NCI-H1694 (cell line): ENCODE measurements at regions not wholly inside any gene's neighbourhood (a gene's known extent, or its start where the extent isn't known, plus 50 kb on each side); places are given as distances from the start of the nearest gene placed in this dataset.

Experiments
- DNase-seq: peaks from one replicate; lab custom pipeline; 2025; lab: John Stamatoyannopoulos, UW

DNA sequence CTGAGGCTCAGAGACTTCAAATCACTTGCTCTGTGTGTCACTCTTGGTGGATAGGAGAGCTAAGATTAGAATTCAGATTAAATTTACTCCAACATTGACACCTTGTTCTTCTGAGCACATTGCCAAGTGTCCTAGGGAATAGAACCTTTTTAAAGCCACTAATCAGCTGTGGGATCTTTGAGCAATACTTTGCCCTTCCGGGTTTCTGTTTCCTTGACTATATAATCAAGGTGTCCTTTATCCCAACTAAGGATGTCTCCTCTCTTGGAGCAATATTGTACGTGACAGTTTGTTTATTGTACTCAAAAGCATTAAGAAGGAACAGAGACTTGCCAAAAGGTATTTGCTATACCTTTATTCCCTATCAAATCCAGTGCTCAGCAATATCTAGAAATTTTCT is 170.9 kb upstream of the CADPS start:
- DNase-seq, result no peak

DNA sequence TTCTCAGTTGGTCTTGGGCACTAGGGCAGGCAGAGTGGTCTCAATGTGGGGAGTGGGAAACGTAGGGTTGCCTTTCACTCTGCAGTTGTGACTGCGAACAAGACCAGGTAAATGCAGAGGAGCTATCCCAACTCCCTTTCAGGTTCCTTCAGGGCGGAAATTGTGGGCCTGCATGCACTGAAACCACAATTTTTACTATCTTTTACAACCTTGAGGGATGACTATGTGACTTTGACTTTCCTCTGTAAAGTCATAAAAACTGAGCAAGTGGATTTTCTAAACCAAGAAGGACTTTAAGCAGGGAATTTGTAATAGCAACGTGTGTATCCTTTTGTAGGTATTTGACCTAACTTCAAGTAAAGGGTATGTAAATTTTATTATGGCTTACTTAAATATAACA is 171.4 kb upstream of the CADPS start:
- no peak for DNase-seq

DNA sequence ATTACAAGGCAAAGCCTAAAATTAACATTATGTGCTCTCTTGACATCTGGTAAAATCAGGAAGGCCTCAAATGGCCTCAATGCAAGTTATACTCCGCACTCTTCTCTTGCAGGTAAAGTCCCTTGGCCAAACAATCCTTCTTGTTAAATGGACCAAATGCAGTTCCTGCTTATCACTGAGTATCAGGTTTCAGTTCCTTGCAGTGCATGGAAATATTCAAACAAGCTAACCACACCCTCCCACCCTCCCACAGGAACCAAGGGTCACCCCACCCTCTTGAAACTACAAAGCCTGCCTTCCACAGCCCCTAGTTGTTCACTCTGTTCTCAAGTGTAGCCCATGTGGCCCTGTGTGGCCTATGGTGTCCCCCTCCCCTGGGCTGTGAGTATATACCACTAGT is 171.9 kb upstream of the CADPS start:
- DNase-seq, result no peak

DNA sequence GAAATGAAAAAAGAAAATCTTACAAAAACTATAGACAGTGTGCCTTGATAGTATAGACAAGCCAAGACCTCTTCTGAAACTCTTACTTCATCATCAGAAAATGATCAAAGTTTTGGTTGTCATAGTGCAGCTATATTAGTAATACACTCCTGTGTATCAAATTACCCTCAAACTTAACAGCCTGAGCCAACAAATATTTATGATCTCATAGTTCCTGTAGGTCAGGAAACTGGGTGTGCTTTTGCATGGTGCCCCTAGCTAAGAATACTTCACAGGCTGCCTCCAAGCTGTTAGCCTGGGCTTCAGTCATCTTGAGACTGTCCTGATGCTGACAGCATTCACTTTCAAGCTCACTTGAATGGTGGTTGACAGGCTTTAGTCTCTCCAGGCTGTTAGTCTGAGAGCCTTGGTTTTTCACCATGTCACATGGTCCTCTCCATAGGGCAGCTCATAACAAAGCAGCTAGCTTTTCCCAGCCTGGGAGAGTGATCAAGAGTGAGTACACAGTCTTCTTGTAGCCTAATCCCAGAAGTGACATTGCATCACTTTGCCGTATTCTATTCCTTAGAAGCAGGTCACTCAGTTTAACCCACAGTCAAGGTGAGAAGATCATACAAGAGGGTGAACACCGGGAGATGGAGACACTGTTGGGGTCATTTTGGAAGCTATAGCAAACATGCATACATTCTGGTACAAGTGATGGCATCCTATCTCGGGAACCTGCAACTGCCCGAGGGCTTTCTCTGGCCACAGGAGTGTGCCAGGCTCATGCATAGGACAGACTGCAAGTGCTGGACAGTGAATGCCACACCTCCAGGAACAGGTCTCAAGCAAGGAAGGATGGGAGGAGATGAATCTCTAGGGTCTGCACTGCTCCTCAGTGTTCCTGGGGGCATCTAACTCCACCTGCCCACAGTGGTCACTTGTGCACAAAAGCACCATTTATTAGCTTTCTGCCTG is 173.4 kb upstream of the CADPS start:
- no peak for DNase-seq

DNA sequence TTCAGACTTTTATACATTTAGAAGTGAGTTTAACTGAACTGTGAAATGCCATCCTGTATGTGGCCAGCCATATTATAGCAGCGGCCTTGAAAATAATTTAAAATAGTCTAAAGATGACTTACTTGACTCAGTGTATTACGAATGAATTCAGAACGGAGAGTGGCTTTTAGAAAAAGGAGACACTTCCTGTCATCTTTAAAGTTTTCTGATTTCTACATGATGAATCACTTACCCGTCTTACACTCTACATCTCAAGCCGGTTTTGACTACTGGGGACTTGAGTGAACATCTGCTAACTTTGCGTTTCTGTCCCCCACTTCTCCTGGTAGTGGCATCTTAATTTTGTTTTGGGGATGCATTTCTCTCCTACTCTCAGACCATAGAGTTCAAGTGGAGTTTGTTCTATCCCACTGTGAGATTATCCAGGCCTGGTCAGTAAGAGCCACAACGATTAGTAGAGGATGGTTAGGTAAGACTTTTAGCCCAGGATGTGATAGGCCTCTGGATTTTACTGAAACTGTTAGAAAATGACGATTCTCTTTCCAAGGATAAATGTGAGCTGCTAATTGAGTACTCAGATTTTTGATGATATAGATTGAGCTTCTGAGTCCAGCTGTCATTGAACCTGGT is 175.4 kb upstream of the CADPS start:
- DNase-seq, result no peak

DNA sequence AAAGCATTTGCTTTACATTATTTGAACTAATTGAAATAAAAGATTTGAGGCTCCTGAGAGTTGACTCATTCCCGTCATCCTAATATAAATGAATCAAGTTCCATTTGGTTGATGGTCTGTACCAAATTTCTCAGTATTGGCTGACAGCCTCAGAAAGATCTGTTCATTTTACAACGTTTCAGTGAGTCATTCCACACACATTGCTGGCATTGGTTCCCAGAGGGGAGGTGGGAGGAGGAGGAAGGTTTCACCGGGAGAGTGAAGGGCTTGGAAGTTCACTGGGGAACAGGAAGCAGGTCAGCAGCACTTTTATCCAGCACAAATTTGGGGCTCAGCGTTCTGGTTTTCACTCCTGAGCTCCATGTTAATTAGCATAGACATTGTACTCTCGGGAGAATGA is 176.7 kb upstream of the CADPS start:
- no peak for DNase-seq

DNA sequence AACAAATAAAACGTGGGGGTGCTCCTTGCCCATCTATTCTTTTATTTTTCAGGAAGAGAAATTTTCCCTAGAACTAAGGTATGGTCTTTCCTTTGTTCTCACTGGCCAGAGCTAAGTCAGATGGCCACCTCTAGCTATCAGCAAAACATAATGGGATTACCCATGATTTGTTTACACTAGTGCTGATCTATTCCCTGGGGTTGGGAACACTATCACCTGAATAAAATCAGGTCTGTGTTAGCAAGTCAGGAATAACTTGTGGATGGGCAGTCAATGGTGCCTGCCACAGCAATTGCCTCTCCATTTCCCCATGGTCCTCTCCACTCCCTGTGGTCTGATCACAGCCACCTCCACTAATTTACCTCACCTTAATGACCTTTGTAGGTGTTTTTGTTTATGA is 181.7 kb upstream of the CADPS start:
- DNase-seq, result no peak

DNA sequence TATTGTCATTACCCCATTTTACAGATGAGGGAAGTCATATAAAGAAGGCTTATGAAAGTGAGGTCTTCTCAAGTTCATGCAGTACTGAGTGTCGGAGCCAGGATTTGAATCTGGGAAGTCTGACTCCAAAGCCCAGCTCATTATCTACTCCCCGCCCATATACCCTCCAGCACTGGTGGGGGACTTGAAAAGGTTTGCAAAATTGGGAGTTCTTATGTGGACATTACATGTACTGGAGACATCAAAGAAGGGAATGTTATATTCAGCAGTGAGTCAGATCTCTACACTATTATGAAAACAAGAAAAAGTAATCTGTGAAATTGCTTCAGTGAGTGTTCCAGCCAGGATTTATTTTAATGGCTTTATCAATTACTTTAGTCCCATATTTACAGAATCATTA is 185.2 kb upstream of the CADPS start:
- DNase-seq, result no peak

DNA sequence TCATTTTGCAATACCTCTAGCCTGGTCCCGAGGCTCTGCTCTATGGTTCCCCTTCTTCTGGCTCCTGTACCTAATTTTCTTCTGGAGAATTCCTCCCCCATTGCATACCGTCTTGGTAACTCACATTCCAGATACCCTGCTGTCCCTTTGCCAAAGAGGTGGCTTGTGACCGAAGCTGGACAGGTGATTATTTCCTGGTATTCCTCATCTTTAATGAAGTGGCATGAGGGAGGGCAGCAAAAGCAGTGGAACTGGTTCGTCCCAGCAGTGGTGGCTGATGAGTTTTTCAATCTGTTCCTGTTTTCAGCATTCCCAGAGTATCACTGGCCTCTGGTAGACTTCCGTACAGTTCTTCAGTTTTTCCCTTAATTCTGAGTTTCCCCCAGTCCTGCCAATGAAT is 186.2 kb upstream of the CADPS start:
- DNase-seq, result no peak

DNA sequence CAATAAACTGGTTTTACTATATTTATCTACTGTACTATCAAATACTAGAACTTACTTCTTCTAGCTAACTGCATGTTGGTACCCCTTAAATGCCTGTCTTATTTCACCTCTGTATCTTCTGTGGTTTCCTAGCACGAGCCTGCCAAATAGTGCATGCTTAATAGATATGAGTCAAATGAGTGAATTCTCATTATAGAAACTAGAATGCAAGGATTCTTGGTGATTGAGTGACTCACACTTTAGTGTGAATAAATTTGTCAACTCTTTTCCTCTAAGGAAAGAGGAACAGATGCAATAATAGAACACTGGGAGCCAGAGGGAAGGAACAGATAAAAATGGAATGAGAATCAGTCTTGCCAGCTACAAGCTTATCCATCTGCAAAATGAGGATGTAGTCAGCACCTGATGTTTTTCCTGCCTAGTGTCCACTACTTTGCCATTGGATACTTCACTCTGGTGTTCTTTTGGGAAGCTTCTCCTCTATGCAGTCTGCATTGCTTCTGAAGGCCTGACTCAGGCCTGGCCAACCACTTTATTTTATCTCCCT is 189.1 kb upstream of the CADPS start:
- no peak for DNase-seq

DNA sequence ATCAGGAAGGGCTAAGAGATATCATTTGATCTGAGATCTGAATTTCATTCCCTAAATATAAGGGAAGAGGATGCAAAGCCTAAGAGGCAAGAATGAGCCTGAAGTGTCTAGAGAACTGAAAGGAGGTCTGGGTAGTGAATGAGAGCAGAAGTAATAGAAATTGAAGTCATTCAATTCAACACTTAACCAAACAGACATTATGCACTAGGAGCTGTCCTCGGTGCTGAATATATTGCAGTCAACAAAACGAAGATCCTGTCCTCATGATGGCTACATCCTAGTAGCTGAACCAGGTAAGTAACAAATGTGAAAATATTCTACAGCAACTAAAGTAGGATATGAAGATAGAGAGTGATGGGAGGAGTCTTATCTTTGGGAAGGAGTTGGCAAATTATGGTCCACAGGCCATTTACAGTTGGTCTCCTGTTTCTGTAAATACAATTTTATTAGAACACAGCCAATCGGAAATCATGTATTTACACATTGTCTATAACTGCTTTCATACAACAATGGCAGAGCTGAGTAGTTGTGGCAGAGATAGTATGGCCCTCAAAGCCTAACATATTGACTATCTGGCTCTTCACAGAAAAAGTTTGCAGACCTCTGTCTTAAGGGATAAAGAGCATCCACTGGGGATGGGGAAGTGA is 192.9 kb upstream of the CADPS start:
- no peak for DNase-seq

DNA sequence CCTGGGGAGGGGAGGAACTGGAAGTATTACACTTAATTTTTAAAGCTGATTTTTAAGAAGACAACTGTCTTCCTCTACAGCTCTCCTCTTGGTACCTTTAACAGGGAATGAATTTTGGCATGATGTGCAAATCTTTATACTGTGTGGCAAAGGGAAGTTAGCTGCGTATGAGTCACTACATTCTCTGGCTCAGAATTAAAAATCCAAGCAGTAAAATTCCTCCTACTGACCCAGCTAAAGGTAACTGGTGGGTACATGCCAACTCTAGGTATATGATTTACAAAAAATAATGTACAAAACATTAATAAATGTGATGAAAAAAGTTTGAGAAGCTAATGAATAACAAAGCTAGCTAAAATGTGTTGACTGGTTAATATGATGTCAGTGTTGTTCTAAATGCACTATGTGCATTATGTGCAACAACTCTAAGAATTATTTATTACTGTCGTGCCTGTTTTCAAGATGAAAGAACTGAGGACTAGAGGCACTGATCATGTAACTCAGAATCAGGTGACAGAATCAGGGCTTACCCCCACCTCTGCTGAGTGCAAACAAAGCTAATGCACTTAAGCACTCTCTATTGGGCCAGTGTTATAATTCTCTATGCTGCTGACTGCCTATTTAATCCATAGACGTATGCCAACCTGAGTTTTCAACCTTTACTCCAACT is 194.7 kb upstream of the CADPS start:
- DNase-seq, result no peak

DNA sequence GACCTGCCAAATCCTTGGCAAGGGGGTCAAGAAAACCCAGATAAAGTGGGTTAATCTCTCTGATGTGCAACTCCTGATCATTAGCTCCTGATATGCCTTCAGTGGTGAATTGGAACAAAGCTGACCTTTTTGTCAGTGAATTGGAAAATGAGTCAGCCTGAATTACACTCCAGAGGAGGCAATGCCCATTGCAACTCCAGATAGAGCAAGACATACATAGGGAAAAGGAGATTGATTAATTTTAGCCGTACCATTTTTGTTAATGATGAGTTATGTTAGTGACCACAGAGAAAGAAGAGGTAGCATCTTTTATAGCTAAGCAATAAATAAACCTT is 195.2 kb upstream of the CADPS start:
- DNase-seq, result no peak

DNA sequence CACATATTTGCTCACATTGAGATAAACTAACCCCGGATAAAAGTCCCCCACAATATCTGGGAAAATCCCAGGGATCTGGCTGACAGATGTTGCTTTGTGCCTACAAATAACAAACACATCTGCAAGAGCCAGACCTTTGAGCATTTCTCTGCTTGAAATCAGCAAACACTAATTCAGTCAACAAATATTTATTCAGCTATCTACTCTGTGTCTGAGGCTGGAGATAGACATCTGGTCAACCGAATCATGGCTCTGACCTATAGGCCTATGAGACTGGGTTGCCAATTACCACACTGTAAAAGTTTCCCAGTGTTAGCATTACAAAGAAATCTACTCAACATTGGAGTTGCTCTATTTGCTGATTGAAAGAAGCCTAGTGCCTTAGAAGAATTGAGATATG is 201.1 kb upstream of the CADPS start:
- no peak for DNase-seq

DNA sequence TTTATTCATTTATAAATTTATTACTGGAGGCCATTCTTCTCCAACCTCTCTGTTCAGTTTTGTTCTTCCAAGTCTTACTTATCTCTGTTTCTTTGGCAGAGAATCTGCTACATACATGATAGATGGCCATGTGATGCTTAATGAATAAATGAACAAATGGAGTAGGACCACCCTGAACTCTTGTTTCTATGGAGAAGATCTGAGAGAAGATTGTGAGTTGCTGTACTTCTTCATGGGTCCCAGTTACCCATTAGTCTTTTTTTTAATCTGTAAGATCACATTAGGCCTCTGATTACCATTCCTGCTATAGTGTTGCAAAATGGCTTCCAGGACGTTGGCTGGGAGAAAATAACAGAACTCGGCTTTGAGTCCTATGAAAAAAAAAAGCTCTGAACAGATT is 191.9 kb upstream of the SYNPR start:
- DNase-seq, result no peak

DNA sequence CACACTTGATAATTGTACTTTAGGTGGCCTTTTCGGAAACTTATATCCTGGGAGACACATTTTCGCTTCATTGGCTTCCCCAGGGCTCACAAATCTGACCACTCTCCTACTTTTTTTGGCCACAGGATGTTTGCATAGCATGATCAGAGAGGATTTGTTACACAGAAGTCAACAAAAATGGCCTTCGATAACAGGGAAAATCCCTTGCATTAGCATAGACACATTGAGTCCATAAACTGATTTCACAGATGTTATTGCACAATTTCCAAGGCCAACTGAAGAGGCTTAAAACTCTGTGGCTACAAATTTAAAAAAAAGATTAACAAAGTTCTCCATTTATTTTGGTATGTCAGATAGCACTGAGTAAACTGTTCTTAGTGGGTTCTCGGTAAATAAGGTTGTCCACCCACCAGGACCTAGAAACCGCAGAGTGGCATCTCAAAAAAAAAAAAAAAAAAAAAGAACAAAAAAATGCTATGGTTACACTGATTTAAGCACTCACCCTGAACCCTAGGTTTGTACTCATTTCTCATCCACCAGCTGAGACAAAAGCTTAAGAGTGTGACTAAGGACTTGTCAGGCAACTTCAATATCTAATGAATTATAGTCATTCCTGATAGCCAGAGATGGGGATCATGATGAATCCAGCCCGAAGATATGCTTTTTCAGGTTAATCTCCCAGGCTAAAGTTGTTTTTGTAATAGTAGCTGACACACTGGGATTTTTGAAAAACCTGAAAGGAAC is 188.9 kb upstream of the SYNPR start:
- DNase-seq, result no peak

DNA sequence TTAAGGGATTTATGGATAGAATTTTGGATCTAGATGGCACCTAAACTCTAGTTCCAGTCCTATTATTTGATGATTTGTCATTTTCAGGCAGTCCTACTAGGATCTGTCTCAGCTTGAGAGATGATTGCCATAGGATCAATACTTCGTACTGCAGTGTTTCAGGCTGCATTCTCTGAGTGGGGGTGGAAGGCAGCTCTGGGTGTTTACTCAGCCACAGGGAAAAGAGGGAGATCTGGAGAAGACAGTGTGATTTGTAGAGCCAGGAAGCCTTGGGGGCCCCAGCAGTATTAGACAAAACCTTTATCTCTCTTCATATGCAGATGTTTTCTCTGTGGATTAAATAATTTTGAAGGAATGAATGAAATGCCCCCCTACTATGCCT is 188.4 kb upstream of the SYNPR start:
- no peak for DNase-seq

DNA sequence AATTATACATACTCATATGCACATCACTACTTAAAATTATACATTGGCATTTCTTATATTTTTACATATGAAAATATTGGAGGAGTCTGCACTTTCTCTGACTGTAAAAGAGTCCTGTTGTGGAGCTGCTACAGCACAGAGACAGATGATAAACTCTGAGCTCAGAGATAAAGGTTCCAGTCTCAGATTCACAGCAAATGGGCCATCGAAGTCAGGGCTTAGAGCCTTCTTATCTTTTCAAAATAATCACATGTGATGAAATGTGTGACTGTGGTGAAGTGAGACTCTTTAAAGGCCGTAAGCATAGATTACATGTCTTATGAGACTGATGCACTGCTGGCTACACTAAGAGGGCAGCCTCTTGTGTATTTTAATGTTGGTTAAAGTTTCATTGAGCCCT is 187.5 kb upstream of the SYNPR start:
- DNase-seq, result no peak

DNA sequence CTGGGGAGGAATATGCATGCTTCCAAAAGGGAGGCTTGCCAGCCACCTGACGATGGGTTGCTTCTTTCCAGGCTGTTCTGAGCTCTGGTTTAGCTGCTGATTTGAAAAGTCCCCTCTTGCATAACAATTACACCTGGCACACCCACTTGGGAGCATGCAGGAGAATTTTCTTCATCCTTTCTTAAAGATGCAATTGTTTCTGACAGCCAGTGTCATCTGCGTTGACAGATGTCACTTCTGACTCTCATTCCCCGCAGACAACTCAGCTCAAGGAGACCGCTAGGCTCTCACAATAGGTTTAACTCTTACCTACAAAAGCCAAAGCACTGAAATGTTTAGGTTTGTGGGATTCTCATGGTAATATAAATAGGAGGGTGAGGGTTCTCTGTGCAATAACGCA is 185.6 kb upstream of the SYNPR start:
- DNase-seq, result no peak

DNA sequence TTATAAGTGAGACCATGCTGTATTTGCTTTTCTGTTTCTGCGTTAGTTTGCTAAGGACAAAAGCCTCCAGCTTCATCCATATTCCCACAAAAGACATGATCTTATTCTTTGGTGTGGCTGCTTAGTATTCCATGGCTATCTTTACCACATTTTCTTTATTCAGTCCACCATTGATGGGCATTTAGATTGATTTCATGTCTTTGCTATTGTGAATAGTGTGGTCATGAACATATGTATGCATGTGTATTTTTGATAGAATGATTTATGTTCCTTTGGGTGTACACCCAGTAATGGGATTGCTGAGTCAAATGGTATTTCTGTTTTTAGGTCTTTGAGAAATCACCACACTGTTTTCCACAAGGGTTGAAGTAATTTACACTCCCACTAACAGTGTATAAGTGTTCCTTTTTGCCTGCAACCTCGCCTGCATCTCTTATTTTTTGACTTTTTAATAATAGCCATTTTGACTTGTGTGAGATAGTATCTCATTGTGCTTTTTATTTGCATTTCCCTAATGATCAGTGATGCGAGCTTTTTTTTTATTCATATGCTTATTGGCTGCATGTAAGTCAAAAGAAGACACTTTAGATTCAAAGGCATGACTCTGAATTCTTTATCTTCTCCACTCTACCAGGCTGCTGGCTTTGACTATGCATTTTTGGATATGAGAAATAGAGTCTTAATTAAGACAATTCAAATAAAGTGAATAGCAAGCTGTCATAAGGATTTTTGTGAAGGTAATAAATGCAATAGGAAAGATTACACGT is 183.3 kb upstream of the SYNPR start:
- DNase-seq, result no peak
